ENCODE measurements at regions not wholly inside any gene's neighbourhood (a gene's known extent, or its start where the extent isn't known, plus 50 kb on each side); places are given as distances from the start of the nearest gene placed in this dataset.

DNA sequence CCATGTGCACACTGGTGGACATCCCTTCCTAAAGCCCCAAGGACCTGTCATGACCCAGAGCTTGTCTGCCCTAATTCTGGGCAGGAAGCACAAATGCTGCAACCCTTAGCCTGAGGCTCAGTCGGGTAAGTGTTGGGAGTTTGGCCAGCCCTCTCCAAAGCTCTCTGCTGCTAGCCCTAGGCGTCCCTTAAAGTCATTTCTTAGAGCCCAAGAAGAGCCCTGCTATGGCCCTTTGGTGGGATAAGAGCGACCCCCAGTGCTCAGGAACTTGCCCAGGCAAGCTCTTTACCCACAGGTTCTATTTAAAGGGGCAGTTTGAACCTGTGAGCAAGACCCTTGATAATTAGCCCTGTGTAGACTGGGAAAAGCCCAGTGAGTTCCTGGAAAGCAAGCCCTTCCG is 356.8 kb downstream of the RRAGC start (continued):
- peak in 1 of 2 experiments; percentile 57; a peak in 3 of 4 replicates for TF ChIP-seq RAD21 (CRISPR knock-in tag; conservative IDR thresholded peaks at IDR 0.05 in 1 of 2, IDR thresholded peaks at IDR 0.05 in 1 of 2)
- TF ChIP-seq, protein P1, sequence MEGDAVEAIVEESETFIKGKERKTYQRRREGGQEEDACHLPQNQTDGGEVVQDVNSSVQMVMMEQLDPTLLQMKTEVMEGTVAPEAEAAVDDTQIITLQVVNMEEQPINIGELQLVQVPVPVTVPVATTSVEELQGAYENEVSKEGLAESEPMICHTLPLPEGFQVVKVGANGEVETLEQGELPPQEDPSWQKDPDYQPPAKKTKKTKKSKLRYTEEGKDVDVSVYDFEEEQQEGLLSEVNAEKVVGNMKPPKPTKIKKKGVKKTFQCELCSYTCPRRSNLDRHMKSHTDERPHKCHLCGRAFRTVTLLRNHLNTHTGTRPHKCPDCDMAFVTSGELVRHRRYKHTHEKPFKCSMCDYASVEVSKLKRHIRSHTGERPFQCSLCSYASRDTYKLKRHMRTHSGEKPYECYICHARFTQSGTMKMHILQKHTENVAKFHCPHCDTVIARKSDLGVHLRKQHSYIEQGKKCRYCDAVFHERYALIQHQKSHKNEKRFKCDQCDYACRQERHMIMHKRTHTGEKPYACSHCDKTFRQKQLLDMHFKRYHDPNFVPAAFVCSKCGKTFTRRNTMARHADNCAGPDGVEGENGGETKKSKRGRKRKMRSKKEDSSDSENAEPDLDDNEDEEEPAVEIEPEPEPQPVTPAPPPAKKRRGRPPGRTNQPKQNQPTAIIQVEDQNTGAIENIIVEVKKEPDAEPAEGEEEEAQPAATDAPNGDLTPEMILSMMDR (IDR thresholded peaks at IDR 0.05 in 2 of 3, conservative IDR thresholded peaks at IDR 0.05 in 1 of 3; ENCODE audit: insufficient read depth in 2 of 3, low read depth in 1 of 3, low read length in 3 of 3): peak; percentile 28 to 42 (median 29); a peak in 2 of 6 replicates
- TF ChIP-seq, protein P2, sequence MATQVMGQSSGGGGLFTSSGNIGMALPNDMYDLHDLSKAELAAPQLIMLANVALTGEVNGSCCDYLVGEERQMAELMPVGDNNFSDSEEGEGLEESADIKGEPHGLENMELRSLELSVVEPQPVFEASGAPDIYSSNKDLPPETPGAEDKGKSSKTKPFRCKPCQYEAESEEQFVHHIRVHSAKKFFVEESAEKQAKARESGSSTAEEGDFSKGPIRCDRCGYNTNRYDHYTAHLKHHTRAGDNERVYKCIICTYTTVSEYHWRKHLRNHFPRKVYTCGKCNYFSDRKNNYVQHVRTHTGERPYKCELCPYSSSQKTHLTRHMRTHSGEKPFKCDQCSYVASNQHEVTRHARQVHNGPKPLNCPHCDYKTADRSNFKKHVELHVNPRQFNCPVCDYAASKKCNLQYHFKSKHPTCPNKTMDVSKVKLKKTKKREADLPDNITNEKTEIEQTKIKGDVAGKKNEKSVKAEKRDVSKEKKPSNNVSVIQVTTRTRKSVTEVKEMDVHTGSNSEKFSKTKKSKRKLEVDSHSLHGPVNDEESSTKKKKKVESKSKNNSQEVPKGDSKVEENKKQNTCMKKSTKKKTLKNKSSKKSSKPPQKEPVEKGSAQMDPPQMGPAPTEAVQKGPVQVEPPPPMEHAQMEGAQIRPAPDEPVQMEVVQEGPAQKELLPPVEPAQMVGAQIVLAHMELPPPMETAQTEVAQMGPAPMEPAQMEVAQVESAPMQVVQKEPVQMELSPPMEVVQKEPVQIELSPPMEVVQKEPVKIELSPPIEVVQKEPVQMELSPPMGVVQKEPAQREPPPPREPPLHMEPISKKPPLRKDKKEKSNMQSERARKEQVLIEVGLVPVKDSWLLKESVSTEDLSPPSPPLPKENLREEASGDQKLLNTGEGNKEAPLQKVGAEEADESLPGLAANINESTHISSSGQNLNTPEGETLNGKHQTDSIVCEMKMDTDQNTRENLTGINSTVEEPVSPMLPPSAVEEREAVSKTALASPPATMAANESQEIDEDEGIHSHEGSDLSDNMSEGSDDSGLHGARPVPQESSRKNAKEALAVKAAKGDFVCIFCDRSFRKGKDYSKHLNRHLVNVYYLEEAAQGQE (IDR thresholded peaks at IDR 0.05; ENCODE audit: borderline replicate concordance): peak; percentile 33; the same call in 1 of the 2 replicates
- TF ChIP-seq, protein P2 (CRISPR knock-in tag; IDR thresholded peaks at IDR 0.05; ENCODE audit: low read depth): no peak
- TF ChIP-seq, protein P3, sequence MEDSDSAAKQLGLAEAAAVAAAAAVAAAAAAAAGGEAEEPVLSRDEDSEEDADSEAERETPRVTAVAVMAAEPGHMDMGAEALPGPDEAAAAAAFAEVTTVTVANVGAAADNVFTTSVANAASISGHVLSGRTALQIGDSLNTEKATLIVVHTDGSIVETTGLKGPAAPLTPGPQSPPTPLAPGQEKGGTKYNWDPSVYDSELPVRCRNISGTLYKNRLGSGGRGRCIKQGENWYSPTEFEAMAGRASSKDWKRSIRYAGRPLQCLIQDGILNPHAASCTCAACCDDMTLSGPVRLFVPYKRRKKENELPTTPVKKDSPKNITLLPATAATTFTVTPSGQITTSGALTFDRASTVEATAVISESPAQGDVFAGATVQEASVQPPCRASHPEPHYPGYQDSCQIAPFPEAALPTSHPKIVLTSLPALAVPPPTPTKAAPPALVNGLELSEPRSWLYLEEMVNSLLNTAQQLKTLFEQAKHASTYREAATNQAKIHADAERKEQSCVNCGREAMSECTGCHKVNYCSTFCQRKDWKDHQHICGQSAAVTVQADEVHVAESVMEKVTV (CRISPR knock-in tag; IDR thresholded peaks at IDR 0.05): no peak

All from K562 (cell line).